ENCODE measurements at regions not wholly inside any gene's neighbourhood (a gene's known extent, or its start where the extent isn't known, plus 50 kb on each side); places are given as distances from the start of the nearest gene placed in this dataset.

DNA sequence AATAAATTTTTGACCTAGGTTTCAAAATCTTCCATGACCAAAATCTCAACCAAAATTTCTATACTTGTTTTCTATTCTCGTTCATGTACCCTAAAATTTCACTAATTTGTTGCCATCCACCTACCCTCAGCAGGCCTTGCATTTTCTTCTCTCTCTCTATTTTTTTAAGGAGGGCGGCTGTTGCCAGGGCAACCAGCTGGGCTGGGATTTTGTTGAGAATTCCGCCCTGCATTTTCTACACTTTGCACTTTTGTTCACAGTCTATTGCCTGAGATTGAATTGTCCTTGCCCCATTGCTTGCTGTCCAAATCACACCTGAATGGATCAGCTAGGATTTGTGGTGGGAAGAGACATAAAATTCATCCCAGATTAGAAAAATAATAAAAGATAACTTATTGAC is 657.5 kb upstream of the NRP1 start:
- Histone ChIP-seq H3K27me3 (no peaks in the 10 kb centered on the region), H3K4me1 (peaks cover 0 to 7% (median 0%) of the 10 kb centered on the region in 4 donors), H3K9me3 (no peaks in the 10 kb centered on the region), H3K4me3 (no peak overlapping the region), H3K27ac (no peak overlapping the region), H3K36me3 (no peaks in the 10 kb centered on the region)
- 79 to 80% methylated on average over 3 of the region's 3 CpGs for WGBS, 2 donors (ENCODE audit: low coverage in 1 of 2)
- in situ Hi-C loops (cut with MboI; ENCODE audit: low pct_ligation_motif_present in 1 of 4, low pct_unique_long_range_greater_than_20kb in 1 of 4, low sequenced_read_pairs in 3 of 4) = no loop called here
- no peak for DNase-seq
- intact Hi-C loops (cut with DNase I; ENCODE audit: low total_unique reads) = no loop called here
- TF ChIP-seq POLR2AphosphoS5 (IDR thresholded peaks at IDR 0.05) = no peak
- no peak for TF ChIP-seq POLR2A (IDR thresholded peaks at IDR 0.05)
- no peak for TF ChIP-seq CTCF (IDR thresholded peaks at IDR 0.05)
- no peak for TF ChIP-seq EP300 (IDR thresholded peaks at IDR 0.05; ENCODE audit: low read depth)

DNA sequence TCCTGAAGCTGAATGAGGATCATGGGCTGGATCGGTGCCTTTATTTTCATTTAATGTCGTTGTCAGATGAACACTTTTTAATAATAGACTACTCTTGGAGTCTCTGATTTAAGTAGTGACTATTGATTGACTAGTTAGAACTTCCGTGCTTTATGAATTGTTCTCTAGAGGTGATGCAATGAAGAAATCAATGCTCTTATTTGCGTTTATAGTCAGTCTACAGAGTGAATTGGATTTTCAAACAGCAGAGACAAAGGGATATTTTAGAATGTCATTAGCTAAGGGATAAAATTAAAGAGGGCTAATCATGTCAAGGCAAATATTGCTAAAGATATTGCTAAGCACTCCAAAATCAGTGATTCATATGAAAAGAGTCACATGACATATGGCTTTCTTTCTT is 652.0 kb upstream of the NRP1 start:
- intact Hi-C loops (cut with DNase I; ENCODE audit: low total_unique reads) = no loop called here
- no peaks in the 10 kb centered on the region for H3K9me3 ChIP-seq
- no peaks in the 10 kb centered on the region for H3K27me3 ChIP-seq
- no peaks in the 10 kb centered on the region for H3K4me1 ChIP-seq
- no peak overlapping the region for H3K4me3 ChIP-seq
- H3K36me3 ChIP-seq = no peaks in the 10 kb centered on the region
- DNase-seq = no peak
- 88 to 91% methylated on average over 4 of the region's 4 CpGs for WGBS, 2 donors (ENCODE audit: low coverage in 1 of 2)
- H3K27ac ChIP-seq = no peak overlapping the region
- in situ Hi-C loops (cut with MboI; ENCODE audit: low pct_ligation_motif_present in 1 of 4, low pct_unique_long_range_greater_than_20kb in 1 of 4, low sequenced_read_pairs in 3 of 4) = no loop called here
- TF ChIP-seq POLR2AphosphoS5 (IDR thresholded peaks at IDR 0.05) (no peak), EP300 (IDR thresholded peaks at IDR 0.05; ENCODE audit: low read depth) (no peak), CTCF (IDR thresholded peaks at IDR 0.05) (no peak), POLR2A (IDR thresholded peaks at IDR 0.05) (no peak)

- Histone ChIP-seq H3K9me3 (no peaks in the 10 kb centered on the region), H3K4me1 (no peaks in the 10 kb centered on the region), H3K36me3 (no peaks in the 10 kb centered on the region), H3K4me3 (no peak overlapping the region), H3K27me3 (no peaks in the 10 kb centered on the region), H3K27ac (no peak overlapping the region)
- intact Hi-C loops (cut with DNase I; ENCODE audit: low total_unique reads) = no loop called here
- in situ Hi-C loops (cut with MboI; ENCODE audit: low pct_ligation_motif_present in 1 of 4, low pct_unique_long_range_greater_than_20kb in 1 of 4, low sequenced_read_pairs in 3 of 4) = no loop called here
- 67 to 70% methylated on average over 4 of the region's 4 CpGs for WGBS, 2 donors (ENCODE audit: low coverage in 1 of 2)
- no peak for TF ChIP-seq POLR2AphosphoS5 (IDR thresholded peaks at IDR 0.05)
- TF ChIP-seq EP300 (IDR thresholded peaks at IDR 0.05; ENCODE audit: low read depth) = no peak
- no peak for TF ChIP-seq POLR2A (IDR thresholded peaks at IDR 0.05)
- no peak for TF ChIP-seq CTCF (IDR thresholded peaks at IDR 0.05)
- DNase-seq = no peak
Observed at GRCh38 chr10:33986016-33986415, 651.5 kb upstream of the NRP1 start.

DNA sequence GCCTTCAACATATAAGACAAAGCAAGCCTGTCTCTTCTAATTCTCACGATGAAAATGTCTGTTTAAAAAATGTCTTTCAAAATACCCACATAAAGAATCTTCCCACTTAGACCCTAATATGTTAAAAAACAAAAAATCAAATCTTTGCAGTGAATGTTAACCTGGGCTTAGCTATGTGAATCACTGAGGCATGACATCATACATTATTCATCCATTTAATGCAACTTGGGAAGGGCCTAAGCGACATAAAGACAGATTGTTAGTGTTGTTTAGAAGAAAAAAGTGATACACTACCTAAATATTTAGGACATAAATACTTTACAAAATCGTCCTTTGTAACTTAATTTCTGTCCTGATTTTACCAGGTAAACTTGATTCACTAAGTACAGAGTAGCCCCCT is 648.5 kb upstream of the NRP1 start:
- no peaks in the 10 kb centered on the region for H3K4me1 ChIP-seq
- H3K9me3 ChIP-seq = no peaks in the 10 kb centered on the region
- TF ChIP-seq POLR2A (IDR thresholded peaks at IDR 0.05) (no peak), EP300 (IDR thresholded peaks at IDR 0.05; ENCODE audit: low read depth) (no peak), CTCF (IDR thresholded peaks at IDR 0.05) (no peak), POLR2AphosphoS5 (IDR thresholded peaks at IDR 0.05) (no peak)
- intact Hi-C loops (cut with DNase I; ENCODE audit: low total_unique reads) = no loop called here
- DNase-seq = no peak
- H3K36me3 ChIP-seq = no peaks in the 10 kb centered on the region
- H3K4me3 ChIP-seq = no peak overlapping the region
- WGBS, 2 donors (ENCODE audit: low coverage in 1 of 2) = 56 to 74% methylated on average over 3 of the region's 3 CpGs
- H3K27me3 ChIP-seq = no peaks in the 10 kb centered on the region
- in situ Hi-C loops (cut with MboI; ENCODE audit: low pct_ligation_motif_present in 1 of 4, low pct_unique_long_range_greater_than_20kb in 1 of 4, low sequenced_read_pairs in 3 of 4) = no loop called here
- H3K27ac ChIP-seq = no peak overlapping the region
